HL-60 (cell line): ENCODE measurements at regions not wholly inside any gene's neighbourhood (a gene's known extent, or its start where the extent isn't known, plus 50 kb on each side); places are given as distances from the start of the nearest gene placed in this dataset.
"Not testable (repeated sequence)": the region's sequence is repeated elsewhere in the genome, so short reads cannot be mapped to it uniquely, and the experiment has no call there.

ENCODE experiments used
- POLR2AphosphoS5 ChIP-seq: IDR thresholded peaks from 2 replicates; pipeline ENCODE4 v1.6.1; 2012; ENCODE audit warnings: low read depth
- SPI1 ChIP-seq: IDR thresholded peaks from 2 replicates; pipeline ENCODE4 v1.6.1; 2012; ENCODE audit warnings: low read depth, mild to moderate bottlenecking, borderline replicate concordance

GRCh38 chr10:56441337-56441736, 80.3 kb upstream of the ZWINT start:
- not testable (repeated sequence) for TF ChIP-seq SPI1, POLR2AphosphoS5
